ENCODE measurements at regions not wholly inside any gene's neighbourhood (a gene's known extent, or its start where the extent isn't known, plus 50 kb on each side); places are given as distances from the start of the nearest gene placed in this dataset.
"Not testable (repeated sequence)": the region's sequence is repeated elsewhere in the genome, so short reads cannot be mapped to it uniquely, and the experiment has no call there.

DNA sequence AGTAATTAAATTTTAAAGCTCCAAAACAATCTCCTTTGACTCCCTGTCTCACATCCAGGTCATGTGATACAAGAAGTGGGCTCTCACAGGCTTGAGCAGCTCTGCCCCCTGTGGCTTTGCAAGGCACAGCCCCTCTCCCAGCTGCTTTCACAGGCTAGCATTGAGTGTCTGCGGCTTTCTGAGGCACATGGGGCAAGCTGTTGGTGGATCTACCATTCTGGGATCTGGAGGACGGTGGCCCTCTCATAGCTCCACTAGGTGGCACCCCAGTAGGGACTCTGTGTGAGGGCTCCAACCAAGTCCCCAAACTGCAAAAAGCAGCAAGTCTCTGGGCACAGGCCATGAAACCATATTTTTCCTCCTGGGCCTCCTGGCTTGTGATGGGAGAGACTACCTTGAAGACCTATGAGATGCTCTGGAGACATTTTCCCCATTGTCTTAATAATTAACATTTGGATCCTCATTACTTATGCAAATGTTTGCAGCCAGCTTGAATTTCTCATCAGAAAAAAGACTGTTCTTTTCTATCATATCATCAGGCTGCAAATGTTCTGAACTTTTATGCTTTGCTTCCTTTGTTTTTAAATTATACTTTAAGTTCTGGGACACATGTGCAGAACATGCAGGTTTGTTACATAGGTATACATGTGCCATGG, 554.1 kb upstream of the OLFM3 start:
- DNase-seq, result peak in 11 of 42 donors; percentile 2 to 43 (median 7)

DNA sequence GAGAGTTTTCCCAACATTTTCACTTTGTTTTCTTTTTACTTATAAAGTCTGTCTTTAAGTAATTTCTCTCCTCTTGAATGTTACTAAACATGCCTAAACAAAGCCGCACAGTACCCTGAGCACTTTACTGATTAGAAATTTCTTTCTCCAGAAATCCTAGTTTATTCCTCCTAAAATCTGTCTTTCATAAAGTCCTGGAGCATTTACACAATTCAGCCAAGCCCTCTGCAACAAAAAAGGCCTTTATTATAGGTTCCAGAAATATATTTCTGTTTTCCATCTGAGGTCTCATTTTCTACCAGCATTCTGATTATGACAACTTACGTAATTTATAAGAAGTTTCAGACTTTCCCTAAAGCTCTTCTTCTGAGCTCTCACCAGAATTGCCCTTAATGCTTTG, 549.5 kb upstream of the OLFM3 start:
- no peak for DNase-seq
- intact Hi-C loops (cut with DNase I), result no loop called here

More for the DNA sequence above, 554.1 kb upstream of the OLFM3 start:
- intact Hi-C loops (cut with DNase I), result no loop called here

DNA sequence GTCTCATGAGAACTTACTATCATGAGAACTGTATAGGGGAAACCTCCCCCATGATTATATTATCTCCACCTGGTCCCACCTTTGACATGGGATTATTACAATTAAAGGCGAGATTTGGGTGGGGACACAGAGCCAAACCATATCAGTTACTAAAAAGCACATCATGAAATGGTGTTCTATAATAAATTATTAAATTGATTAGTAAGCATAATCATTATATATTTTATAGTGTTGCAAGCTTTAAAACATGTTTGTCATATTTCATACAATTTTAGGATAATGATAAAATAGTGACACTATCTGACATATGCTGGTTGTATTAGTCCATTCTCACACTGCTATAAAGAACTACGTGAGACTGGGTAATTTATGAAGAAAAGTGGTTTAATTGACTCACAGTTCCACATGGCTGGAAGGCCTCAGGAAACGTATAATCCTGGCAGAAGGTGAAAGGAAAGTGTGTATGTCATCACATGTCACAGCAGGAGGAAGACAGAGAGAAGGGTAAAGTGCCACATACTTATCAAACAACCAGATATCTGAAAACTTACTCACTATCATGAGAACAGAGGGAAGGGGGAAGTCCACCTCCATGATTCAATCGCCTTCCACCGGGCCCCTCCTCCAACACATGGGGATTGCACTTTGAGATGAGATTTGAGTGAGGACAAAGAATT, 539.2 kb upstream of the OLFM3 start:
- no peak for DNase-seq
- intact Hi-C loops (cut with DNase I), result no loop called here

DNA sequence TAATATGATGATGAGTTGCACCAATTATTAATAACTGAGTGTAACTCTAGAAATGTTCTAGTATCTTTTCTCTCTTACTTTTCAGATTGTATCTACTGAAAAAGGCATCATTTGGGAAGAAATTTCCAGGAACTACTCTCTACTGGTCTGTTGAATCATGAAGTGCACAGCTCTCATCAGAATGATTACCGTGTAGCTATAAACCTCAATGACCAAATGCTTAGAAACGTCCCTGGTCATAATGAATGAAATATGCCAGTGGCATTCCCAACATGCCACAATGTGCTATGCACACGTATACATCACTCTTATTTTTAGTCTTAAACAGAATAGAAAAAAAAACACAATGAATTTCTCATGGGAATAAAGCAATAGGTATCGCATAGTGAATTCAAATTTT, 534.3 kb upstream of the OLFM3 start:
- intact Hi-C loops (cut with DNase I), result no loop called here
- DNase-seq, result no peak

DNA sequence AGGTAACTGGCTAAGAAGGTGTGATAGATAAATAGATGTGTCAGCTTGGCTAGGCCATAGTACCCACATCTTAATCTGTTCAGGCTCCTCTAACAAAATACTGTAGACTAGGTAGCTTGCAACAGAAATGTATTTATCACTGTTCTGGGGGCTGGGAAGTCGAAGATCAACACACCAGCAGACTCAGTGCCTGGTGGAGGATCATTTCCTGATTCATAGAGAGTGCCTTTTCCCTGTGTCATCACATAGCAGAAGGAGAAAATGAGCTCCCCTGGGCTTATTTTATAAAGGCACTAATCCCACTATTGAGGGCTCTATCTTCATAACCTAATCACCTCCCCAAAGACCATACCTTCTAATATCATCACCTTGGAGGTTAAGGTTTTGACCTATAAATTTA, 532.7 kb upstream of the OLFM3 start:
- intact Hi-C loops (cut with DNase I), result no loop called here
- DNase-seq, result no peak

DNA sequence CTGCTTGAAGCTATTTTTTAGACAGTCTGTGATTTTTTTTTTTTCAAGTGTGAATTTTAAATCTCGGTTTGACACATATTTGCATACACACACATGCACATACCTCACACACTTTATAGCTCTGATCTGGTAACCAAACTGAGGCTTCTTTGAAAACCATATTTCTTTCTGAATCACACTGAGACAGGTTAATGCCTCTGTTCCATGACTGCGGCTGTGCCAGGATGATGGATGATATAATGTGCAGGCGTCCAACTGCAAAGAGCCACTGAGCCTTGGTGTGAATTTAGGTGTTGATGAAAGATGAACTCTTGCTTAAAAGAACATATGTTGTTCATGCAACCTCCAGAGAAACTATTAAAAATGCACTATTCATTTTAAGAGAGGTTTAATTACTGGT, 504.0 kb upstream of the OLFM3 start:
- intact Hi-C loops (cut with DNase I), result no loop called here
- no peak for DNase-seq

DNA sequence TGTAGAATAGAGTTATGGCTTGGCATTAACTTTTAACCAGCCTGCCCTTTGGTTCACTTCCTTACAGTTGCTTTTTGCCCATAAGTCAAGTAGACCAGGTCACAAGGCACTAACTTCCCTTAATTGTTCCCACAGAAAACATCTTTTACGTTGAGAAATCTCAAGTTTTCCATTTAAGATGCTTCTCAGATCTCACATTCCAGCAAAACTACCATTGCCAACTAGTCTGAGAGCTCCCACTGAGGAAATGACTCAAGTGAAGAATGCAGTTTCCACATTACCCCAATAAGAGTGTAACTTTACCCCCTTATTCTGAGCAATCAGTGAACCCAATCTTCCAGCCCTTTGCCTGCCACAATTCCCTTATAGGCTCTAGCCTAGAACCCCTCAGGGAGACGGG, 502.2 kb upstream of the OLFM3 start:
- DNase-seq, result no peak
- intact Hi-C loops (cut with DNase I), result no loop called here

DNA sequence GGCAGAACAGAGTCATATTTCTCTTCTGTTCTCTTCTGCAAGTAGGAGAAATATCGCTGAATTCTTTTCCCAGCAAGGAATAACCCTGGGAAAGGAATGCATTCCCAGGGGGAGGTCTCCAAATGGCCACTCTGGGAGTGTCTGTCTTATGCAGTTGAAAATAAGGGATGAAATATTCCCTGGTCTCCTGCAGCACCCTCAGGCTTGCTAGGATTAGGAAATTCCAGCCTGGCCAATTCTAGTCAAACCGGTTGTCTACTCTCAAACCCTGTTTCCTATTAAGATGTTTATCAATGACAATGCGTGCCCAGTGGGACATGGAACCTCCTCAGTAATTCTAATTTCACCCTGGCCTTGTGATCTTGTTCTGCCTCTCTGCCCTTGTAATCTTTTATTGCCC, 501.1 kb upstream of the OLFM3 start:
- intact Hi-C loops (cut with DNase I); DNase-seq: not testable (repeated sequence)

DNA sequence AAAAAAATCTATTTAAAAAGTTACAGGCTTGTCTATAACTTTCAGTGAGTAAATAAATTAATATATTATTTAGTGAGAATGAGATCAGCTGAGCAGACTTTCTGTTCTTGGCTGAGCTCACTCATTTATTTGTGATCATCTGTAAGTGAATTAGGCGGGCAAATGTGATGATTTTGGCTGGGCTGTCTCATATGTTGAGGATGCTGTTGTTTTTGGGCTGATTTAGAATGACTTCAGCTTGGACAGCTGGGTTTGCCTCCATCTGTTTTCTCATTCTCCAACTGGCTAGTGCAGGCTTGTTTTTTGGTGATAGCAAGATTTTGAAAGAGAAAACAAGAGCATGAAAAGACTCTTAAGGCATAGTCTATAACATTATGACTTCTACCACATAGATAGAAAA, 475.8 kb upstream of the OLFM3 start:
- intact Hi-C loops (cut with DNase I), result no loop called here
- DNase-seq, result no peak

DNA sequence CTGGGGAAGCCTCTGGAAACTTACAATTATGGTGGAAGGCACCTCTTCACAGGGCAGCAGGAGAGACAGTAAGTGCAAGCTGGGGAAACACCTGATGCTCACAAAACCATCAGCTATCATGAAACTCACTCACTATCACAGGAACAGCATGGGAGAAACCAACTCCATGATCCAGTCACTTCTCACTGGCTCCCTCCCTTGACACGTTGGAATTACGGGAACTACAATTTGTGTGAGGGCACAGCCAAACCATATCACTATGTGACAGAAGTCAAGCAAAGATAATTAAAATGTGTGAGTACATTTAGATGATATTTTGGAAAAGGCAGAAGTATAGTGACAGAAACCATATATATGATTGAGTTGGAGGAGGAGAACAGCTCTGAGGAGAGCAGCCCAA, 474.0 kb upstream of the OLFM3 start:
- DNase-seq, result no peak
- intact Hi-C loops (cut with DNase I), result no loop called here

DNA sequence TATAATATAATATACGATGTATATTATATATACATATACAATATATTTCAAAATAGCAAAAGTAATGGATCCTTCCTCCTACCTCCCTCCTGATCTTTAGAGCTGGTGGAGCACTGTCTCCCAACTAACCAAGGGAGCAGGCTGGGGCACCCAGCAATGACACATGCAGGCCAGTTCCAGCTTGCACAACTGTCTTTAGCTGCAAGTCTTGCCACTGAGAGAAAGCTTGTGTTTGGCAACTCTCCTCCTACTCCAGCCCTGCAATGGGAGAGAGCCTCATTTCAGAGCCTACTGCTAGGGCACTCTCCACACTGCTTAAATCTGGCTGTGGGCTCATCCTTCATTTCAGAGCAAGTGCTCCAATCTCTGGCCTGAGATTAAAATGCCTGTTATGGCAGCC, 469.8 kb upstream of the OLFM3 start:
- no peak for DNase-seq
- intact Hi-C loops (cut with DNase I), result no loop called here

DNA sequence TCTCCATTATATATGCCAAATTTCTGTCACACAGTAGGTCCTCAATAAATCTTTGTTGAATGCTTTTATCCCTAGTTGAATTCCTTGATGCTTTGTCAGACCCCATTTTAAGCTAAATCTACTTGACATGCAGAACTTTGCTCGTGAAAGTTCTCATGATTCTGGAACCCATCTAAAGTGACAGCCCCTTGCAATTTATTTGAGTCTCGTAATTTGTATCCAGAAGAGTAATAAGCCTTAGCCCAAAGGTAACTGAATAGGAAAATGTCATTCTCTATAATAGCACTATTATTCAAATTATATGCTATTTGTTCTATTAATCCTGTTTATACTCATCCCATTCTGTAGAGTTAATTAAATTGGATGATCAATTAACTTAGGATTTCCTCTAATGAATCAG, 466.6 kb upstream of the OLFM3 start:
- DNase-seq, result no peak
- intact Hi-C loops (cut with DNase I), result no loop called here

DNA sequence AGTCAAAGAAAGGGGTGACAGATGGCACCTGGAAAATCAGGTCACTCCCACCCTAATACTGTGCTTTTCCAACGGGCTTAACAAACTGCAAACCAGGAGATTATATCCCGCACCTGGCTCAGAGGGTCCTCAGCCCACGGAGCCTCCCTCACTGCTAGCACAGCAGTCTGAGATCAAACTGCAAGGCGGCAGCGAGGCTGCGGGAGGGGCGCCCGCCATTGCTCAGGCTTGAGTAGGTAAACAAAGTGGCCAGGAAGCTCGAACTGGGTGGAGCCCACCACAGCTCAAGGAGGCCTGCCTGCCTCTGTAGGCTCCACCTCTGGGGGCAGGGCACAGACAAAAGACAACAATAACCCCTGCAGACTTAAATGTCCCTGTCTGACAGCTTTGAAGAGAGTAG, 445.6 kb upstream of the OLFM3 start:
- intact Hi-C loops (cut with DNase I); DNase-seq: not testable (repeated sequence)

DNA sequence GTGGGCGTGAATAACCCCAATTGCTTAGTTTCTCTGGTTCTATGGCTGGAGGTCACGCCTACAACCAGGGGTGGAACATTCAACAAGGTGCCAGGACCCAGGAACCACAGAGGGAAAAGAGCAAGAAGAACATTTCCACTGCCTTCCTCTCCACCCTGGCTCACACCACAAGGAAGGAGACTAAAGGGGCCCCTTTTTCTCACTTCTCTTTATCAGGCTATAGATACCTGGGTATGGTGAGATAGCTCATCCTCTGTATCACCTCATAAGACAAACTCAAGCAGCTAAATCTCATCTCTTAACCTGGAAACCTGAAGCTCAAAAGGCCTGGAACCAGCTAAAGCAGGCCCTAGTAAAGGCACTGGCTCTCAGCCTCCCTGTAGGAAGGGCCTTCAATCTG, 438.8 kb upstream of the OLFM3 start:
- no peak for DNase-seq
- intact Hi-C loops (cut with DNase I), result no loop called here

DNA sequence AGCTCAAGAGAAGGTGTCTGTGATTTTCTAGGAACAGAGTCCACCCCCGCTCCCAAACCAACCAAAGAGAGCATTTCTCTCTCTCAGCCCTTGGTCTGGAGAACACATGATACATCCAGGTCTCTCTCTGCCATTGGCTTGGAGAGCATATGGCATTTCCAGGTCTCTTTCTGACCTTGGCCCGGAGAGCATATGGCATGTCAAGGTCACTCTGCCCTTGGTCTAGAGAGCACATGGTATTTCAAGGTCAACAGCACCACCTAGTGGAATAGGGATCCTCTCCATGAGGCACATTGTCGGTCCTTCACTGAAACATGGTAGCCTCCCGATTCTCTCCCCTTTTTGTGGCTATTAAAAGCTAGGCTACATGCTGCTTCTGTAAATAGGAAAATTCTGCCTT, 437.7 kb upstream of the OLFM3 start:
- DNase-seq, result peak in 17 of 42 donors; percentile 4 to 45 (median 22)

DNA sequence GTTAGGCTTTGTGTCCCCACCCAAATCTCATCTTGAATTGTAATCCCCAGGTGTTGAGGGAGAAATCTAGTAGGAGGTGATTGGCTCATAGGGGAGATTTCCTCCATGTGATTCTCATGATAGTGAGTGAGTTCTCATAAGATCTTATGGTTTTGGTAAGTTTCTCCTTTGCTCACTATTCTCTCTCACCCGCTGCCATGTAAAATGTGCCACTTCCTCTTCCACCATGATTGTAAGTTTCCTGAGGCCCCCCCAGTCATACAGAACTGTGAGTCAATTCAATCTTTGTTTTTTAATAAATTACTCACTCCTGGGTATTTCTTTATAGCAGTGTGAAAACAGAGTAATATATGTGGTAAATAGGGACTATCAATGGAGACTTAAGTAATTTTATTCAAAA, 434.5 kb upstream of the OLFM3 start:
- intact Hi-C loops (cut with DNase I), result no loop called here
- DNase-seq, result no peak

More for the DNA sequence above, 437.7 kb upstream of the OLFM3 start:
- intact Hi-C loops (cut with DNase I), result no loop called here

DNA sequence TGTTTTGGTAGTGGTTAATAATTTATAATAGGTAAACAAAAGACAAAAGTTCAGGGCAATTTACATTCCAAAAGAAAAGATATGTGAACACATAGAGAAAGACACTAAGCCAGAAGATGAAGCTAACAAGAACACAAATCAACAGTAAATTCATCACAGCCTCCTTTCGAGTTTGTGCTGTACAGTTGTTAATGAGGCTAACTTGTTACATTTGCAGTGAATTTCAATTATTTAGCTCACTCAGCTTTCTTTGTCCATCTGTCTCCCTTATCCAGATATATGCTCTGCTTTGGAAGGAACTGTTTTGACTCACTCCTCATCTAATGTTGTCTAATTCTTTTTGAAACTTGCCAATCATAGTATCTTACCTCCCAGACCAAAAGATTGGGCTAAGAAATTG, 423.3 kb upstream of the OLFM3 start:
- intact Hi-C loops (cut with DNase I), result no loop called here
- no peak for DNase-seq

All from head of caudate nucleus (tissue), 42 donors.